Posterior cingulate gyrus (tissue), 11 donors: ENCODE measurements at regions not wholly inside any gene's neighbourhood (a gene's known extent, or its start where the extent isn't known, plus 50 kb on each side); places are given as distances from the start of the nearest gene placed in this dataset.
A peak's percentile ranks its signal among the peaks of the same experiment; 100 is the strongest.

Experiments
- DNase-seq, 10 donors: peaks; one replicate each; pipeline versions ENCODE4 v3.0.0 to v3.0.0-alpha.2; 2020 to 2021; ENCODE audit warnings: mixed read lengths in 3 of 10
- intact Hi-C: fragments of 100-400 bp; cut with DNase I; formaldehyde crosslinking; loops from one replicate; pipeline ENCODE4 v1.15.1; 2023

GRCh38 chr15:96514607-96515285, 184.2 kb downstream of the NR2F2 start:
- DNase-seq: no peak
- intact Hi-C loops: no loop called here

- intact Hi-C loops: no loop called here
- no peak for DNase-seq
These were observed 184.9 kb downstream of the NR2F2 start for GRCh38 chr15:96515371-96515770.

GRCh38 chr15:96521386-96521785, 190.9 kb downstream of the NR2F2 start:
- intact Hi-C loops: no loop called here
- DNase-seq: no peak

GRCh38 chr15:96524676-96525417, 194.3 kb downstream of the NR2F2 start:
- intact Hi-C loops: no loop called here
- peak in 1 of 10 donors; percentile 57 for DNase-seq

- no peak for DNase-seq
- intact Hi-C loops: no loop called here
These were observed 204.6 kb downstream of the NR2F2 start for GRCh38 chr15:96535148-96535547.

- no peak for DNase-seq
- intact Hi-C loops: no loop called here
These were observed 208.0 kb downstream of the NR2F2 start for GRCh38 chr15:96538491-96538890.

GRCh38 chr15:96540283-96540682, 209.8 kb downstream of the NR2F2 start:
- DNase-seq: no peak
- intact Hi-C loops: no loop called here

GRCh38 chr15:96542130-96542770, 211.8 kb downstream of the NR2F2 start:
- intact Hi-C loops: no loop called here
- peak in 1 of 10 donors; percentile 61 for DNase-seq

- intact Hi-C loops: no loop called here
- DNase-seq: no peak
These were observed 213.8 kb downstream of the NR2F2 start for GRCh38 chr15:96544162-96544756.

GRCh38 chr15:96549136-96549535, 218.6 kb downstream of the NR2F2 start:
- DNase-seq: no peak
- intact Hi-C loops: no loop called here

- DNase-seq: no peak
- intact Hi-C loops: no loop called here
These were observed 220.7 kb downstream of the NR2F2 start for GRCh38 chr15:96551196-96551595.

- no peak for DNase-seq
- intact Hi-C loops: no loop called here
These were observed 221.2 kb downstream of the NR2F2 start for GRCh38 chr15:96551722-96552121.

- intact Hi-C loops: no loop called here
- DNase-seq: no peak
These were observed 222.5 kb downstream of the NR2F2 start for GRCh38 chr15:96553006-96553405.

GRCh38 chr15:96553451-96553850, 223.0 kb downstream of the NR2F2 start:
- no peak for DNase-seq
- intact Hi-C loops: no loop called here

- DNase-seq: no peak
- intact Hi-C loops: no loop called here
These were observed 223.4 kb downstream of the NR2F2 start for GRCh38 chr15:96553931-96554330.

GRCh38 chr15:96554541-96554940, 224.0 kb downstream of the NR2F2 start:
- intact Hi-C loops: no loop called here
- no peak for DNase-seq

- intact Hi-C loops: no loop called here
- no peak for DNase-seq
These were observed 228.6 kb downstream of the NR2F2 start for GRCh38 chr15:96559087-96559486.

- DNase-seq: no peak
- intact Hi-C loops: no loop called here
These were observed 229.1 kb downstream of the NR2F2 start for GRCh38 chr15:96559631-96560030.

GRCh38 chr15:96560246-96560895, 229.9 kb downstream of the NR2F2 start:
- no peak for DNase-seq
- intact Hi-C loops: no loop called here

- DNase-seq: no peak
- intact Hi-C loops: no loop called here
These were observed 231.1 kb downstream of the NR2F2 start for GRCh38 chr15:96561593-96561992.

- intact Hi-C loops: no loop called here
These were observed 234.0 kb downstream of the NR2F2 start for GRCh38 chr15:96564546-96564945.

More at GRCh38 chr15:96564546-96564945, 234.0 kb downstream of the NR2F2 start:
- no peak for DNase-seq
